ENCODE measurements at regions not wholly inside any gene's neighbourhood (a gene's known extent, or its start where the extent isn't known, plus 50 kb on each side); places are given as distances from the start of the nearest gene placed in this dataset.

DNA sequence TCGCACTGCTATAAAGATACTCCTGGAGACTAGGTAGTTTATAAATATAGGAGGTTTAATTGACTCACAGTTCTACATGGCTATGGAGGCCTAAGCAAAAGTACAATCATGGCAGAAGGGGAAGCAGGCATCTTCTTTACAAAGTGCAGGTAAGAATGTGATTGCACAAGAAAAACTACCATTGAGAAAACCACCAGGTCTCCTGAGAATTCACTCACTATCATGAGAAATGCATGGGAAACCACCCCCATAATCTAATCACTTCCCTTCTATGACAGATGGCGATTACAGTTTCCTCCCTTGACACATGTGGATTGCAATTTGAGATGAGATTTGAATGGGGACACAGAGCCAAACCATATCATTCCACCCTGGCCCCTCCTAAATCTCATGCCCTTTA is 121.2 kb upstream of the ST8SIA4 start:
- no peak for TF ChIP-seq EZH2phosphoT487 (IDR thresholded peaks at IDR 0.05; ENCODE audit: borderline replicate concordance, low read depth)
- TF ChIP-seq, protein P1, sequence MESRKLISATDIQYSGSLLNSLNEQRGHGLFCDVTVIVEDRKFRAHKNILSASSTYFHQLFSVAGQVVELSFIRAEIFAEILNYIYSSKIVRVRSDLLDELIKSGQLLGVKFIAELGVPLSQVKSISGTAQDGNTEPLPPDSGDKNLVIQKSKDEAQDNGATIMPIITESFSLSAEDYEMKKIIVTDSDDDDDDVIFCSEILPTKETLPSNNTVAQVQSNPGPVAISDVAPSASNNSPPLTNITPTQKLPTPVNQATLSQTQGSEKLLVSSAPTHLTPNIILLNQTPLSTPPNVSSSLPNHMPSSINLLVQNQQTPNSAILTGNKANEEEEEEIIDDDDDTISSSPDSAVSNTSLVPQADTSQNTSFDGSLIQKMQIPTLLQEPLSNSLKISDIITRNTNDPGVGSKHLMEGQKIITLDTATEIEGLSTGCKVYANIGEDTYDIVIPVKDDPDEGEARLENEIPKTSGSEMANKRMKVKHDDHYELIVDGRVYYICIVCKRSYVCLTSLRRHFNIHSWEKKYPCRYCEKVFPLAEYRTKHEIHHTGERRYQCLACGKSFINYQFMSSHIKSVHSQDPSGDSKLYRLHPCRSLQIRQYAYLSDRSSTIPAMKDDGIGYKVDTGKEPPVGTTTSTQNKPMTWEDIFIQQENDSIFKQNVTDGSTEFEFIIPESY (IDR thresholded peaks at IDR 0.05; ENCODE audit: borderline replicate concordance, low read depth) = no peak
- ChIA-PET CTCF (no interaction called here), POLR2A (no interaction called here)
- DNase-seq = no peak
- no peaks in the 10 kb centered on the region for H3K9me2 ChIP-seq
- no peaks in the 10 kb centered on the region for H3K4me1 ChIP-seq (ENCODE audit: control insufficient read depth in 1 of 2, insufficient read depth in 2 of 2, low read depth in 1 of 2, low read length in 1 of 2)
- H3K4me2 ChIP-seq = no peak overlapping the region
- H3K27me3 ChIP-seq (ENCODE audit: insufficient read depth) = no peaks in the 10 kb centered on the region
- H3K79me2 ChIP-seq (ENCODE audit: insufficient read depth) = no peaks in the 10 kb centered on the region
- no peak overlapping the region for H3K27ac ChIP-seq (ENCODE audit: low read depth in 2 of 2, low read length in 1 of 2)
- no peak overlapping the region for H3K9ac ChIP-seq
- no peaks in the 10 kb centered on the region for H3K9me3 ChIP-seq
- H2AFZ ChIP-seq (ENCODE audit: low read depth) = no peak overlapping the region
- H4K20me1 ChIP-seq (ENCODE audit: insufficient read depth) = no peaks in the 10 kb centered on the region
- H3F3A ChIP-seq (replicated peaks; ENCODE audit: insufficient read depth) = no peaks in the 10 kb centered on the region
- H3K36me3 ChIP-seq (replicated peaks in 1 of 2; ENCODE audit: control insufficient read depth in 1 of 2, insufficient read depth in 2 of 2, low read length in 1 of 2) = no peaks in the 10 kb centered on the region
- WGBS (ENCODE audit: low lambda C conversion rate) = 15% methylated on average over 2 of the region's 2 CpGs
- no peak overlapping the region for H3K4me3 ChIP-seq (ENCODE audit: low read depth in 2 of 2, low read length in 1 of 2)

GRCh38 chr5:101018299-101018698 is 115.2 kb upstream of the ST8SIA4 start:
- Histone ChIP-seq H4K20me1 (ENCODE audit: insufficient read depth) (no peaks in the 10 kb centered on the region), H3K9ac (no peak overlapping the region), H3K27me3 (ENCODE audit: insufficient read depth) (no peaks in the 10 kb centered on the region), H3K4me2 (no peak overlapping the region), H3K36me3 (replicated peaks in 1 of 2; ENCODE audit: control insufficient read depth in 1 of 2, insufficient read depth in 2 of 2, low read length in 1 of 2) (no peaks in the 10 kb centered on the region), H3K79me2 (ENCODE audit: insufficient read depth) (no peaks in the 10 kb centered on the region), H3K4me3 (ENCODE audit: low read depth in 2 of 2, low read length in 1 of 2) (no peak overlapping the region), H3K9me3 (no peaks in the 10 kb centered on the region; the same call in 1 of the 2 replicates), H2AFZ (ENCODE audit: low read depth) (no peak overlapping the region), H3K27ac (ENCODE audit: low read depth in 2 of 2, low read length in 1 of 2) (no peak overlapping the region), H3K9me2 (no peaks in the 10 kb centered on the region), H3F3A (replicated peaks; ENCODE audit: insufficient read depth) (no peaks in the 10 kb centered on the region), H3K4me1 (ENCODE audit: control insufficient read depth in 1 of 2, insufficient read depth in 2 of 2, low read depth in 1 of 2, low read length in 1 of 2) (no peaks in the 10 kb centered on the region)
- TF ChIP-seq, protein P2, sequence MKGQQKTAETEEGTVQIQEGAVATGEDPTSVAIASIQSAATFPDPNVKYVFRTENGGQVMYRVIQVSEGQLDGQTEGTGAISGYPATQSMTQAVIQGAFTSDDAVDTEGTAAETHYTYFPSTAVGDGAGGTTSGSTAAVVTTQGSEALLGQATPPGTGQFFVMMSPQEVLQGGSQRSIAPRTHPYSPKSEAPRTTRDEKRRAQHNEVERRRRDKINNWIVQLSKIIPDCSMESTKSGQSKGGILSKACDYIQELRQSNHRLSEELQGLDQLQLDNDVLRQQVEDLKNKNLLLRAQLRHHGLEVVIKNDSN (IDR thresholded peaks at IDR 0.05; ENCODE audit: borderline replicate concordance, low read depth) = no peak
- no peak for TF ChIP-seq YY1 (IDR thresholded peaks at IDR 0.05; ENCODE audit: low read depth)
- no peak for TF ChIP-seq CHD2 (IDR thresholded peaks at IDR 0.05; ENCODE audit: low read length, partially characterized antibody)
- no peak for TF ChIP-seq POLR2AphosphoS5 (IDR thresholded peaks at IDR 0.05; ENCODE audit: low read depth, low read length)
- TF ChIP-seq, protein P3, sequence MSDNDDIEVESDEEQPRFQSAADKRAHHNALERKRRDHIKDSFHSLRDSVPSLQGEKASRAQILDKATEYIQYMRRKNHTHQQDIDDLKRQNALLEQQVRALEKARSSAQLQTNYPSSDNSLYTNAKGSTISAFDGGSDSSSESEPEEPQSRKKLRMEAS (IDR thresholded peaks at IDR 0.05; ENCODE audit: low read depth) = no peak
- TF ChIP-seq, protein P4, sequence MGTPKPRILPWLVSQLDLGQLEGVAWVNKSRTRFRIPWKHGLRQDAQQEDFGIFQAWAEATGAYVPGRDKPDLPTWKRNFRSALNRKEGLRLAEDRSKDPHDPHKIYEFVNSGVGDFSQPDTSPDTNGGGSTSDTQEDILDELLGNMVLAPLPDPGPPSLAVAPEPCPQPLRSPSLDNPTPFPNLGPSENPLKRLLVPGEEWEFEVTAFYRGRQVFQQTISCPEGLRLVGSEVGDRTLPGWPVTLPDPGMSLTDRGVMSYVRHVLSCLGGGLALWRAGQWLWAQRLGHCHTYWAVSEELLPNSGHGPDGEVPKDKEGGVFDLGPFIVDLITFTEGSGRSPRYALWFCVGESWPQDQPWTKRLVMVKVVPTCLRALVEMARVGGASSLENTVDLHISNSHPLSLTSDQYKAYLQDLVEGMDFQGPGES (IDR thresholded peaks at IDR 0.05; ENCODE audit: low read depth, low read length) = no peak
- no peak for TF ChIP-seq CTCF (IDR thresholded peaks at IDR 0.05)
- TF ChIP-seq RFX5 (IDR thresholded peaks at IDR 0.05; ENCODE audit: low read length) = no peak
- no peak for TF ChIP-seq JUND (IDR thresholded peaks at IDR 0.05)
- no peak for TF ChIP-seq NRF1 (IDR thresholded peaks at IDR 0.05; ENCODE audit: low read depth, low read length)
- TF ChIP-seq MEF2A (IDR thresholded peaks at IDR 0.05; ENCODE audit: borderline replicate concordance, low read depth) = no peak
- TF ChIP-seq TCF12 (IDR thresholded peaks at IDR 0.05) = no peak
- TF ChIP-seq RCOR1 (IDR thresholded peaks at IDR 0.05; ENCODE audit: low read length) = no peak
- TF ChIP-seq, protein P5, sequence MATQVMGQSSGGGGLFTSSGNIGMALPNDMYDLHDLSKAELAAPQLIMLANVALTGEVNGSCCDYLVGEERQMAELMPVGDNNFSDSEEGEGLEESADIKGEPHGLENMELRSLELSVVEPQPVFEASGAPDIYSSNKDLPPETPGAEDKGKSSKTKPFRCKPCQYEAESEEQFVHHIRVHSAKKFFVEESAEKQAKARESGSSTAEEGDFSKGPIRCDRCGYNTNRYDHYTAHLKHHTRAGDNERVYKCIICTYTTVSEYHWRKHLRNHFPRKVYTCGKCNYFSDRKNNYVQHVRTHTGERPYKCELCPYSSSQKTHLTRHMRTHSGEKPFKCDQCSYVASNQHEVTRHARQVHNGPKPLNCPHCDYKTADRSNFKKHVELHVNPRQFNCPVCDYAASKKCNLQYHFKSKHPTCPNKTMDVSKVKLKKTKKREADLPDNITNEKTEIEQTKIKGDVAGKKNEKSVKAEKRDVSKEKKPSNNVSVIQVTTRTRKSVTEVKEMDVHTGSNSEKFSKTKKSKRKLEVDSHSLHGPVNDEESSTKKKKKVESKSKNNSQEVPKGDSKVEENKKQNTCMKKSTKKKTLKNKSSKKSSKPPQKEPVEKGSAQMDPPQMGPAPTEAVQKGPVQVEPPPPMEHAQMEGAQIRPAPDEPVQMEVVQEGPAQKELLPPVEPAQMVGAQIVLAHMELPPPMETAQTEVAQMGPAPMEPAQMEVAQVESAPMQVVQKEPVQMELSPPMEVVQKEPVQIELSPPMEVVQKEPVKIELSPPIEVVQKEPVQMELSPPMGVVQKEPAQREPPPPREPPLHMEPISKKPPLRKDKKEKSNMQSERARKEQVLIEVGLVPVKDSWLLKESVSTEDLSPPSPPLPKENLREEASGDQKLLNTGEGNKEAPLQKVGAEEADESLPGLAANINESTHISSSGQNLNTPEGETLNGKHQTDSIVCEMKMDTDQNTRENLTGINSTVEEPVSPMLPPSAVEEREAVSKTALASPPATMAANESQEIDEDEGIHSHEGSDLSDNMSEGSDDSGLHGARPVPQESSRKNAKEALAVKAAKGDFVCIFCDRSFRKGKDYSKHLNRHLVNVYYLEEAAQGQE (IDR thresholded peaks at IDR 0.05; ENCODE audit: low read depth, low read length) = no peak
- no peak for TF ChIP-seq RAD21 (IDR thresholded peaks at IDR 0.05; ENCODE audit: low read length)
- no peak for TF ChIP-seq NFIC (IDR thresholded peaks at IDR 0.05; ENCODE audit: borderline replicate concordance)
- TF ChIP-seq EZH2phosphoT487 (IDR thresholded peaks at IDR 0.05; ENCODE audit: borderline replicate concordance, low read depth) = no peak
- no peak for DNase-seq
- 12% methylated on average over 1 of the region's 1 CpG for WGBS (ENCODE audit: low lambda C conversion rate)
- CTCF ChIA-PET = no interaction called here
- POLR2A ChIA-PET = no interaction called here

Measured in SK-N-SH (cell line).